T-helper 1 cell treated with Interleukin-12 subunit alpha and Interleukin-12 subunit beta and Interleukin-4 antibody, amounts not matched to agents 30 ng/mL and 1 ng/mL, for 36 hours (primary cell): ENCODE measurements at regions not wholly inside any gene's neighbourhood (a gene's known extent, or its start where the extent isn't known, plus 50 kb on each side); places are given as distances from the start of the nearest gene placed in this dataset.
"Not testable (repeated sequence)": the region's sequence is repeated elsewhere in the genome, so short reads cannot be mapped to it uniquely, and the experiment has no call there.

Experiments
- intact Hi-C: fragments of 100-400 bp; cut with micrococcal nuclease; formaldehyde crosslinking; loops from one replicate; pipeline ENCODE4 v1.15.1; 2024

GRCh38 chr3:82198009-82198408, 436.6 kb upstream of the GBE1 start:
- intact Hi-C loops = no loop called here

- intact Hi-C loops = no loop called here
Measured at GRCh38 chr3:82196645-82197044, 435.2 kb upstream of the GBE1 start.

- intact Hi-C loops = no loop called here
Measured at GRCh38 chr3:82194870-82195269, 433.4 kb upstream of the GBE1 start.

DNA sequence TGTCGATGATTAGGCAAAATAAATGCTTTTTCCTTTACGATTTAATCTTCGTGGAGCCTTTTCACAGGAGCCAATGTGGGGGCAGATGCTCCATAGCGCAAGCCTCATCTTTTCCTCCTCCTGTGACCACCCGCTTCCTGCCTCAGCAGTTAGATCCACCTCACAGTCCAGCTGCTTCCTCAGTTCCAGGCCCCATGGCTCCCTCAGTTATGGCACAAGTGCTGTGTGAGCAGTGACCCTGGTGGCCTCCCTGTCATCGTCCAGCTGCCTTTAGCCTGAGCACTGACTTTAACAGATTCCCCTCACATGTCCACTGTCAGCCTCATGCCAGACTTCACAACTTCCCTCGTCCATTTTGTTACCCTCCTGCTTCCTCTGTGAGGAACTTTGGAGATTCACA, 424.6 kb upstream of the GBE1 start:
- intact Hi-C loops = no loop called here

DNA sequence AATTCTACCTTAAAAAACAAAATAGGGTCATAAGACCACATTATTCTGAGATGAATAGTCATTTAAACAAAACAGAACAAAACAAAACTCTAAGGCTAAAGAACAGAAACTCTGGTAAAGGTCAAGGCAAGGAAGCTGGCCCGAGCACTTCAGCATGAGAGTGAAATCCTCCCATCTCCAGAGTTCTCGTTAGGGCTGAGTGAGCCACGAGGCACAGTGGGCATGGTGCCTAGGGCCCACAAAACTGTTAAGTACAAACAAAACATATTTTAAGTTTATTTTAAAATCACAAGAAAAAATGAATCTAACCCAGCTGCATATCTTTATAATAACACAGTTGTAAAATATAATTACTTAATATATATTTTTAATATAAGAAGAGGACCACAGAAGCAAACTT, 417.8 kb upstream of the GBE1 start:
- intact Hi-C loops = no loop called here

DNA sequence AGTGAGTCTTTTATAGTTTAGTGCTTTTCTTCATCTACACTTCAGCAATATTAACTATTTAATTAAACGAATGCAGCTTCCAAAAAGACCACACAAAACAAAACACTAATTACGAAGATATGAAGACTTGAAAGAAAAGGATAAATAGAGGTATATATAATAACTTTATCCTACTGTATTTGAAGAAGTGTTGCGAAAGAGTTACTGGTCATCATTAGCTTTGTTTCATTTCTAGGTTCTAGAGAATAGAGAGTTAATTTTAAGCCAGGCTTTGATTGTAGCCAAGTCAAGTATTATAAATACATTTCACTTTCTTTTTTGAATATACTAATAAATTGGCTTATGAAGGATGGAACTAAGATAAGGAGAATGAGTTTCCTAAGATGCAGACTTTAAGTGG, 416.8 kb upstream of the GBE1 start:
- intact Hi-C loops = no loop called here

- intact Hi-C loops = no loop called here
Measured at GRCh38 chr3:82177774-82178173, 416.3 kb upstream of the GBE1 start.

DNA sequence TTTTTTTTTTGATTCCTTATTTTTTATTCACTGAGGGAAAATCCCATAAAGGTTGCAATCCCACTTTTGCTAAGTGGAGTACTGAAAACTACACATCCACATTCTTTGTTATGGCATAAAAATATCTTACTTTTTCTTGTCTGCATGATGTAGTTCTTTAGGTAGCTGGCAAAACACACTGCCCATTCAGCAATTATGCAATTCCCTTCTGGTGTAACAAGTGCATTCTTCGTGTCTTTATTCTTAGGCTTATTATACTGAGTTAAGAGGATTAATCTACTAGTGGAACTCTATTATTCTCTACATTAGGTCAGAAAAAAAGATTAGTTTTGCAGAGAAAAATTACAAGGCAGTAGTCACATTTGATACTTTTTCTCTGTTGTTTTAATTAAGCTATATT, 403.8 kb upstream of the GBE1 start:
- intact Hi-C loops = no loop called here

DNA sequence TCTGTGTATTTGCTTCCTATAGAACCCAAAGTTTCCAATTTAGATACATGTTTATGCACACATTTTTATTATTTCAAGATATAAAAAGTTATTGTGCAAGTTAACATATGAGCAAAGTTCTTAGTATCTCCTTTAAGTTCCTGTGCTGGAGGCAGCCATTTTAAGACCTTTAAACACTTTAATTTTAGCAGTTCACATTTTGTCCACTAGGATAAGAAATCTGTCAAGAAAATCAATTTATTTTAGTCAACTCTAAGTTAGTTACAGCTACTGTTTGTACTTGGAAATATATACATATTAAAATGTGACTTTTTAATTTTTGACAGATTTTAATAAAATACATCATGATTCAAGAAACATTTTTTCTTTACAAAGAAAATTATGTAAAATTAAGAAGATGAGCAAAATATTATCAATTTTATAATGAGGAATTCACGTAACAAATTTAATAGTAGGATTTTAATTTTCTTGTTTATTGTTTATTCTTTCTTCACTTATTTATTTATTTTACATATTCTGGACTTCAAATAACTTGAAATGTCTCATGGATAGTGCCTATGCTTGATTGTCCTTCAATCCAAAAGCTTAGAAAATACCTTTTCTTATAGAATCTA, 402.6 kb upstream of the GBE1 start:
- intact Hi-C loops = no loop called here

DNA sequence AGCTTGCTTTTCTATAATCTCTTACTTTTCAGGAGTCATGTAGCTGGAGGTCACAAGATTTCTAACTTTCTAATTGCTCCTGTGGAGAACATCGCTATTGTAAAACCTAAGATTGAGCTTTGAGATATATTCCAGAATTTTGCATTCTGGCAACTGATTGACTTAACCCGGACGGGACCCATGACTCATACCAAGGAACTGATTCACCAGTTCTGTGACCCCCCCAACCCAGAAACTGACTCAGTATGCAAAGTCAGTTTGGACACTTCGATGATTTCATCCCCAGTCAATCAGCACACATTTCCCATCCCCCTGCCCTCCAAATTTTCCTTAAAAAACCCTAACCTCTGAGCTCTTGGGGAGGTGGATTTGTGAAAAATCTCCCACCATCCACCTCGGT, 396.5 kb upstream of the GBE1 start:
- intact Hi-C loops = no loop called here

DNA sequence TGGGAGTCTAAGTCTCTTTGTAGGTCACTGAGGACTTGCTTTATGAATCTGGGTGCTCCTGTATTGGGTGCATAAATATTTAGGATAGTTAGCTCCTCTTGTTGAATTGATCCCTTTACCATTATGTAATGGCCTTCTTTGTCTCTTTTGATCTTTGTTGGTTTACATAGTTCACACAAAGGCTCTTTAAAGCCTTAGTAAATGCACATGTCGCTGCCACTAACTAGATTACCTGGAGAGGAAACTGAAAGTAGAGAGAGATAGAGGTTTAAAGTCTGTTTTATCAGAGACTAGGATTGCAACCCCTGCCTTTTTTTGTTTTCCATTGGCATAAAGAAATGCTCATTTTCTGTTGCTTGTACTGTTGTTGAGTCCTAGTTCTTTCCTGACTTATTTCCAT, 392.4 kb upstream of the GBE1 start:
- intact Hi-C loops = not testable (repeated sequence)

GRCh38 chr3:82145742-82146141, 384.3 kb upstream of the GBE1 start:
- intact Hi-C loops = no loop called here

- intact Hi-C loops = no loop called here
Measured at GRCh38 chr3:82144811-82145210, 383.4 kb upstream of the GBE1 start.

DNA sequence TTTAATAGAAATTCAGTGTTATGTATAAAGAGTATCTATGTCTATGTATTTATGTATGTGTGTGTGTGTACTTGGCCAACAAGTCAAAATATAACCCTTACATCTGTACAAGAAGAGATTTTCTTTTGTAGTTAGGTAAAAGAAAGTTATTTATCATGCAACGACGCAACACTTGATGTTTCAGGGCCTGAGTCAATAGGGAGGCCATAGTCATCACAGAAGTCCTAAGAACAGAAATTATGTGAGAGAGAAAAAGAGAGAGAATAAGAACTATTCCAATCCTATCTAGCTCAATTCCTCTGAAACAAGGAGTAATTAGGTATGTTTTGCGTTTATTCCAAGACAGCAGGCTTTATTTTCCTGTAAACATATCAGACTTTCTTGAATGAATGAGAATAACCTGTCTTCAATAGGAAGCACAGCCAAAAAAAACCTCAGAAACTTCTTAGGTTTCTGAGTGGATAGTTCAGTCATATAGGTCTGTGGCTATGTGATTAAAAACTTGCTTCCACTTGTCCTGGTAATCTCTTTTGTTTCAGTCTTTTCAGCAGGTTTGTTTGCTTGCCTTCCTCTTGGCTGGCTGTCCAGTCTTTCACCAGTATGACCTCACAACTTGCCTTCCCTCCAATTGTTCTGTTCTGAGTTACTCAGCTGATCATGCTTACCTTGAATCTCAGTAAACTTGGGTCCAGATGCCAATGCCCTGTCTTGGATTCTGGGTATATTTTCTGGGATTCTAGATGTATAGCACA, 382.4 kb upstream of the GBE1 start:
- intact Hi-C loops = no loop called here

- intact Hi-C loops = no loop called here
Measured at GRCh38 chr3:82141592-82141991, 380.1 kb upstream of the GBE1 start.

DNA sequence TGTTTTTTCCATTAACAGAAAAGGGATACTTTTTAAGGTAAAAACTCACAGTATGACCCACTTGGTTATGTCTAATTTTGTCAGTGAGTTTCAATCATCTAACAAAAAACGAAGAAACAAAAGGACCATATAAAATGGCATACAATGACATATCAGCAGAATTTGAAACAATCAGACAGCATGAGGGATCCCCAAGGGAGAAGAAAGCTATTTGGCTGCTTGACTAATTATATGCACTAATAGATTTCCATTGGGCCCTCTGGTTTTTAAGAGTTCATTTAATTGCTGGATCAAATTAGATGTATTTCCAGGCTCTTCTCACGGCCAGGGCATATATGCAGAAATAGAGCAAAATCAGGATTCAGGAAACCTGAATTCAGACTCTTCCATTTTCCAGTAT, 376.4 kb upstream of the GBE1 start:
- intact Hi-C loops = no loop called here

GRCh38 chr3:82137050-82137449, 375.6 kb upstream of the GBE1 start:
- intact Hi-C loops = no loop called here

DNA sequence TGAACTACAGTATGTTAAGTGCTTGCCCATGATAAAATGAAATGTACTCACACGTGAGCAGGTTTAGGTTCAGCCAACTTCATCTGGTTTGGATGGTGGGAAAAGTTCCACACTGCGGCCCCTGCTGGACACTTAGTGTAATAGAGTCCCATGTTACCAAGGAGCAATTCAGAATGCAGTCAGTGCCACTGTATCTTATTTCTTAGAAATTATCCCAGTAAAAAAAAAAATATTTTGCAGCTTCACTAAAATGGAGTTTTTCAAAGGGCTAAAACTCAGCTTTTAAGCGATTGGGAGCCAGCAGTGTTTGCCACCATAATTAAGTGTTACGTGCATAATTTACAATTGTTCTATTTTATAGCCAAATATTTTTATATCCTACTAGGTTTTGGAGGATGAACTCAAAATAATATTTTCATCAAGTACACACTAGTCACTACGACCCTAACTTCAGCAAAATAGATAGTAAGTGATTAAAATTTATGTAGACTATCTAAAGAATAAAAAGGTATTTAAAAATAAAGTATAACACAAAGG, 371.7 kb upstream of the GBE1 start:
- intact Hi-C loops = loop anchor here (1.0 to 5.0 kb wide), 6 partner anchors 223 to 831 kb away; no protein-coding TSS in a partner anchor

DNA sequence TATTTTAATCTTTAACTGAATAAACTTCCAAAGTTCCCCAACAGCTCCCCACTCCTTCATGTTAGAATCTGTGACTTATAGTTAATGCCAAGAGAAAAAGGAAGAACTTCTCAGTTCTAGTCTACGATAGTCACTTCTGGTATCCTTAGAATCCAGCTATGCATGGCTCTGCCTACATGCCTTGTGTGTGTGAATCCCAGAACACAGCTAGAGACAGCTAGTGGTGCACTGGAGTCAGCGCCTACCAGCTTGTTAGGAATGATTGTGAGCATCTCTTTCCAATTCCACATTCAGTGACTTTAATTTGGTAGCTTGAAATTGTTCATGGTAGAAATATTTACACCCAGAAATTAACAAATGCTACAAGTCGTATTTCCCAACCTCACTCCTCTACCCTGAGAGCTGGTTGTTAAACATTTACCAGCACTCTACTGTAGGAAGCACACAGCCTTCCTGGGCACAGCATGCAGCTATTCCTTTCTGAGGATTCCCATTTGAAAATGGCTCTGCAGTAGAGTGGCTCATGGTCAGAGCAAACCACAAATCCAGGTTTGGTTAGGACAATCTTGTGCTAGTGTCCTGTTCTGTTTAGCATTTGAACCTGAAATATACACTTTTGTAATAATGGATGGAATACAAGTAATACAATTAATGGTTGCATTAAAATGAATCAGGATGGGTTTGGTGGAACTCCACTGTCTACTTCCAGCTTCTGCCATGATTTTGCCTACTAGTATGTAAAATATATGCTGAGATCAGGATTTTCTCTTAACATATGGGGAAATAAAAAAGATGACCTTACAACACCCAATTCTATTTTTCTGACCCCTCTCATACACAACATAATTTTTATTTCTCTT, 371.0 kb upstream of the GBE1 start:
- intact Hi-C loops = loop anchor here (1.0 to 5.0 kb wide), 6 partner anchors 222 to 830 kb away; no protein-coding TSS in a partner anchor

DNA sequence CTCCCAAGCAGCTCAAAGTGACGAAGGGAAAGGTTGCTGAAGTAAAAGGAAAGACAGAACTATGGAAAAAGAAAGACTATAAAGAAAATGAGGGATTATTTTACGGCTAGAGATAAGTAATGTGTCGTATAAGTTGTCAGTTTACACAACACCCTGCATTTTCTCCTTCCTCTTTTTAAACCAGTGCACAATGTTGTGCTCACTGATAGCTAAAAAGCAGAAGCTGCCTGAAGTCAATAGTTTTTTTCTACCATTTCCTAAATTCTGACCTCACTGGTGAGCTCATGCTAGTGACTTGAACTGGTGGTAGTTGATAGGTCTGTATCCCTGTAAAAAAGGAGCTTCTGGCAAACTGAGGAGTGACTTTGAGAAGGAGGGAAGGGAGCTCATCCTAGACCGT, 368.6 kb upstream of the GBE1 start:
- intact Hi-C loops = loop anchor here (5.0 kb wide), 1 partner anchor 713 kb away; no protein-coding TSS in a partner anchor

DNA sequence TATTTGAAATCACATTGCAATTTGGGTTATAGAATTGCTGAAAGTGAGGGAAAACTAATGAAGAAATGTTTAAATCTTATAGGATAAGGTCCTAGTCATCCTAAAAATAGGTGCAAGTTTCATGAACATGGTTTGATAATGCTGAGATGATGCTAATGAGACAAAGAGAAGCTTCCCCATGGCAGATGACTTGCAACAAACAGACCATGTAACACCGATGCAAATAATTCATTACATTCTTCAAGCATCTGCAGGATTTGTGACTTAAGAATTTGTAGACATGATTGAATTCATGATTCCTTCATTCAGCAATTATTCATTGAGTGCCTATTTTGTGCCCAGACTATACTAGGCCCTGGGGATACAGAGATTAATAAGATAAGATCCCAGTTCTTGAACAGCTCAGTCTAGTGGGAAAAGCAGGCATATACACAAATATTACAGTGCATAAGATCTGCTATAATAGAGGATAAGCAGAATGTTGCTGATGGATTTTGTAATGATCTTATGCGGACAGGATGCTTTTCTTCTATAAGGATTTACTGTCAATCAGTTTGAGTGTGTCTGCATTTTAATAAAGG, 367.9 kb upstream of the GBE1 start:
- intact Hi-C loops = no loop called here

DNA sequence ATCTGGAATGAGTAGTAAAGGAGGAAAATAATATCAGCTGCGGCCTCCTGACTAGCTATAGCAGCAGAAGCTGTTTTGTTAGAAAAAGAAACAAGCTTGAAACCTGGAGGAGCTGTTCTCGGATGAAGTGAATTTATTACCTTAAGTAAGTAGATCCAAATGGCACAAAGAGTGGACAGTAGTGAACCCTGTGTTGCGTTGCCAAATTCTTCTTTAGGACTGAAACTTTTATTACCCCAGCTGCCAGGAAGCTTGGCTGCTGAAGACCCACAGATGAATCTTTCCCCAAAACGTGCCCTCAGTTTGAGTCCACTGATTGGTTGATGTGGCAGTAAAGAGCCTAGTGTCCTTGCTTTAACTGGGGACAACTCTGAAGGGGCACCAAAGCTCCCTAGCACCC, 366.8 kb upstream of the GBE1 start:
- intact Hi-C loops = no loop called here
